RWPE2 (cell line): ENCODE measurements at regions not wholly inside any gene's neighbourhood (a gene's known extent, or its start where the extent isn't known, plus 50 kb on each side); places are given as distances from the start of the nearest gene placed in this dataset.

Experiments used
- ATAC-seq: fragments of 200-7000 bp; cut with Tn5 transposase; 3 replicates; pipeline ENCODE4 v1.9.1; 2021; ENCODE audit warnings: low read depth
- DNase-seq: peaks from one replicate; pipeline ENCODE4 v3.0.0-alpha.2; 2020; ENCODE audit warnings: low spot score
- H3K27ac ChIP-seq: fragments of 450-650 bp; 2 replicates; pipeline ENCODE4 v1.5.1; 2017; ENCODE audit warnings: mild to moderate bottlenecking; ENCODE audit not compliant: poor library complexity, severe bottlenecking
- H3K27me3 ChIP-seq: fragments of 250-450 bp; sonication (Bioruptor Pico); 2 replicates; pipeline ENCODE4 v1.5.1; 2021; ENCODE audit warnings: mild to moderate bottlenecking, moderate library complexity; ENCODE audit not compliant: insufficient read depth, poor library complexity, severe bottlenecking
- H3K36me3 ChIP-seq: fragments of 250-450 bp; sonication (Bioruptor Pico); 2 replicates; pipeline ENCODE4 v1.5.1; 2020; ENCODE audit warnings: low read depth, mild to moderate bottlenecking, moderate library complexity
- H3K4me1 ChIP-seq: fragments of 250-450 bp; sonication (Bioruptor Pico); 2 replicates; pipeline ENCODE4 v1.5.1; 2021; ENCODE audit warnings: mild to moderate bottlenecking, moderate library complexity; ENCODE audit not compliant: insufficient read depth, poor library complexity, severe bottlenecking
- H3K4me3 ChIP-seq: fragments of 250-450 bp; sonication (Bioruptor Pico); 2 replicates; pipeline ENCODE4 v1.5.1; 2021; ENCODE audit warnings: mild to moderate bottlenecking, moderate library complexity; ENCODE audit not compliant: severe bottlenecking
- H3K9me3 ChIP-seq: fragments of 250-450 bp; sonication (Bioruptor Pico); 2 replicates; pipeline ENCODE4 v1.5.1; 2021; ENCODE audit warnings: mild to moderate bottlenecking, moderate library complexity; ENCODE audit not compliant: severe bottlenecking
- TF ChIP-seq, protein P1 (sequence below): fragments of 450-650 bp; IDR thresholded peaks from one replicate; pipeline ENCODE4 v1.5.1; 2017; ENCODE audit warnings: mild to moderate bottlenecking, moderate library complexity; ENCODE audit not compliant: poor library complexity, severe bottlenecking

DNA sequence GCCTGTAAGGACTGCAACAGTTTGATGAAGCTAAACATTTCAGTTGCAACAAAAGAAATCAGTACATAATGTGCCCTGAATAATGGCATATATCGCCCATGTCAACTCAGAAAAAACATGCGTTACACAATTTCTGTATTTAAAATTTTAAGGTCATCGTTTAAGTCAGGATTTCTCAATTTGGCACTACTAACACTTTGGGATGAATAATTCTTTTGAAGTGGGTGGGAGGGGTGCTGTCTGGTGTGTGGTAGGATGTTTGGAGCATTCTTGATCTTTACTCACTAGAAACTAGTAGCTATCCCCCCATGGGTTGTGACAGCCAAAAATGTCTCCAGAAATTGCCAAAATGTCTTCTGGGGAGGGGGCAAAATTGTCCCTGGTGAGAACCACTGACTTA is 50.7 kb upstream of the CNTNAP4 start:
- Histone ChIP-seq H3K4me1 (no peaks in the 10 kb centered on the region), H3K4me3 (no peak overlapping the region), H3K9me3 (no peaks in the 10 kb centered on the region), H3K27me3 (no peaks in the 10 kb centered on the region), H3K27ac (no peak overlapping the region), H3K36me3 (no peaks in the 10 kb centered on the region)
- ATAC-seq = no peak
- TF ChIP-seq, protein P1, sequence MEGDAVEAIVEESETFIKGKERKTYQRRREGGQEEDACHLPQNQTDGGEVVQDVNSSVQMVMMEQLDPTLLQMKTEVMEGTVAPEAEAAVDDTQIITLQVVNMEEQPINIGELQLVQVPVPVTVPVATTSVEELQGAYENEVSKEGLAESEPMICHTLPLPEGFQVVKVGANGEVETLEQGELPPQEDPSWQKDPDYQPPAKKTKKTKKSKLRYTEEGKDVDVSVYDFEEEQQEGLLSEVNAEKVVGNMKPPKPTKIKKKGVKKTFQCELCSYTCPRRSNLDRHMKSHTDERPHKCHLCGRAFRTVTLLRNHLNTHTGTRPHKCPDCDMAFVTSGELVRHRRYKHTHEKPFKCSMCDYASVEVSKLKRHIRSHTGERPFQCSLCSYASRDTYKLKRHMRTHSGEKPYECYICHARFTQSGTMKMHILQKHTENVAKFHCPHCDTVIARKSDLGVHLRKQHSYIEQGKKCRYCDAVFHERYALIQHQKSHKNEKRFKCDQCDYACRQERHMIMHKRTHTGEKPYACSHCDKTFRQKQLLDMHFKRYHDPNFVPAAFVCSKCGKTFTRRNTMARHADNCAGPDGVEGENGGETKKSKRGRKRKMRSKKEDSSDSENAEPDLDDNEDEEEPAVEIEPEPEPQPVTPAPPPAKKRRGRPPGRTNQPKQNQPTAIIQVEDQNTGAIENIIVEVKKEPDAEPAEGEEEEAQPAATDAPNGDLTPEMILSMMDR = no peak
- no peak for DNase-seq
